ENCODE measurements at regions not wholly inside any gene's neighbourhood (a gene's known extent, or its start where the extent isn't known, plus 50 kb on each side); places are given as distances from the start of the nearest gene placed in this dataset.
"Not testable (repeated sequence)": the region's sequence is repeated elsewhere in the genome, so short reads cannot be mapped to it uniquely, and the experiment has no call there.

GRCh38 chr12:107144441-107144840, 51.1 kb upstream of the CRY1 start:
- DNase-seq (ENCODE audit: low read depth), result no peak

- no peak for DNase-seq (ENCODE audit: low read depth)
These were observed 51.6 kb upstream of the CRY1 start for GRCh38 chr12:107144990-107145389.

DNA sequence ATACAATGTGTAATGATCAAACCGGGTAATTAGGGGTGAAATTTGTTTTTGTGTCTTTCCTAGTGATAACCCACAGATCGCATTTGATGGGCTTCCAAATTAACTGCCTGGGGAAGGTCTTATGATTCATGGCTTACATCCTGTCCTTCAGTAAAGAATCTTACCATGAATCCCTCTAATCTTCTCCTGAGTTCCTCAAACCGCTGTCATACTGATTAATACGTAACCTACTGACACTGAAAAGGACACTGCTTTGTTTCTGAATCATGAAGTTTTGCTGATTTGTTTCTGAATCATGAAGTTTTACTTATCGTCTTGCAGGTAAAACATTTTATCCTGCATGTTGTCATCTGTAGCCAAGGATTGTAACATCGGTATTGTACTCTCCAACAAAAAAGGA, 52.0 kb upstream of the CRY1 start:
- no peak for DNase-seq (ENCODE audit: low read depth)

DNA sequence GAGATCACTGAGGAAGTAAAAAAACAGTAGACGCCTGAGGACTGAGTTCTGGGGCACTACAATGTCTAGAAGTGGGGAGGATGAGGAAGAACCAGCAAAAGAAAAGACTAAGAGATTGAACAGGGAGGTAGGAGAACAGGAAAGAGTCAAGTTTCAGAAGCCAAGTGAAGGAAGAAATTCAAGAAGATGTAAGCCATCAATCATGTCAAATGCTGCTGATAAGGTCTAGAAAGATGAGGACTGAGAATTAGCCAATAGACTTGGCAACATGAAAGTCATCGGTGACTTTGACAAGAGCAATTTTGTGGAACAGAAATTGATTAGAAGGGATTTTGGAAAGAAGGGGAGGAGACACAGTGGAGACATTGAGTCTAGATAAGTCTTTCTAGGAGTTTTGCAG, 54.8 kb upstream of the CRY1 start:
- no peak for DNase-seq (ENCODE audit: low read depth)

GRCh38 chr12:107152315-107152714, 59.0 kb upstream of the CRY1 start:
- DNase-seq (ENCODE audit: low read depth), result no peak

DNA sequence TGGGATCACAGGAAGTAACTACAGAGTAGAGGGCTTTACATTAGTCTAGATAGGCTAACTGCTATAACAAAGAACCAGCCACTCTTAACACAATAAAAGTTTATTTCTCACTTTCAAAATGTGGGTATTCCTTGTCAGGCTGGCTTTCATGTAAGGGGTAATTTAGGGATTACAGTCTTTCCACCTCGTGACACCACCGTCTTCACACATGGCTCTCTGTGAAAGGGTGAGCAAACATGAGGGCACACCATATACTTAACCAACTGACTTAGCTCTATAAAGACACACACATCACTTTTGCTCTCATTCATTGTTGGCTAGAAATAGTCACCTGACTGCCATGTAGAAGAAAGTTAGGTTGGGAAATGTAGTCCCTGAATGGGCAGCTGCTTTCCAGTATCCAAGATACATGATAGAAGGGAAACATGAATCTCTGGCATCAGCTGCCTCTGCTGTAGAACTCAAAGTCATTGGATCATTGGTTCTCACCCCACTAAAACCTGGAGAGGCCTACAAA, 66.1 kb upstream of the CRY1 start:
- no peak for DNase-seq (ENCODE audit: low read depth)

DNA sequence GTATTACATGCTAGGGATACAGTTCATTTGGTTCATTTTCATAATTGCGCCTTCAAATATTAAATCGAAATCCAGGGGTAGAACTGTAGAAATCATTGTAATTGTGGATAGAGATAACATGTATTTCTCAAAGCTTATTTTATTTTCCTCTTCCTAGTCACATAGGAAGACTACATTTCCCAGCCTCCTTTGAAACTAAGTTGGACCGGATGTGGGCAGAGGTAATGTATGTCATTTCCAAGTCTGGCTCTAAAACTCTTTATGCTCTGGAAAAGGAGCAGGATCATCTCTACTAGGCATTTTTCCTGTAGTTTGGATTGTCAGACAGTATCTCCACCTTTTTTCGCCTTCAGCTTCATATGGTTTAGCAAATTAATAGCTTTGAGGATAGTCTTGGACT, 70.1 kb upstream of the CRY1 start:
- DNase-seq (ENCODE audit: low read depth), result no peak

- no peak for DNase-seq (ENCODE audit: low read depth)
These were observed 71.0 kb upstream of the CRY1 start for GRCh38 chr12:107164392-107164791.

DNA sequence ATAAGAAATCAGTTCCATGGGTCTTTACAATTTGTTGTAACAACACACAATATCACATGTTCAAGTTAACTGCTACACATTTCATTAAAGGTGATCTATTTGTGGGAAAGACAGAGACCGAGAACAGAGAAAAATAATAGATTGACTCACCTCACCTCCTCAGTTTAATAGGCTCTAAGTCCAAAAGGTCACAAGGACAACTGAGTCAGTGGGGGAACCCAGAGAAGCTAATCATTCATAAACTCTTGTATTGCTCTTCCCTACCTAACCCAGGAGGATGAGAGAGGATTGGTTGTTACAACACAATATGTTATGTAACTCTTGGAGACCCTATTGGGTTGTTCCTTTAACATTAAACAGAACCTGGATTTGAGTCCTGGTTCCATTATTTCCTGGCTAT, 72.2 kb upstream of the CRY1 start:
- DNase-seq (ENCODE audit: low read depth), result no peak

DNA sequence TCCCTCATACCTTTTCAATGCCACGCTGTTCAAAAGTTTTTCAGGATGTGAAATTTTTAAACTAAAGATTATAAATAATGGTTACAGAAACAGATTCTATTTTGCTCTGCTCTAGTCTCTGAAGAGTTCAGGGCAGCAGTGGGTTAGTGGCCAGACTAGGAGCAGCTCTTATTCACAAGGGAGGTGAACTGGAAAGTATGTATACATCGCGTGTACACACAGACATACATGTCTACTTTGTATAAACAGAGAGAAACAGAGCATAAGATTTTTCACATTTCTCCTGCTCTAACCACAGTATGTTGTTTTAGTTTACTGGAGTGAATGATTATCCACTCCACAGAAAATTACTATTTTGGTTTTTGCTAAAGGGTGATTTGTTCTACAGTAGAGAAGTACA, 74.4 kb upstream of the CRY1 start:
- no peak for DNase-seq (ENCODE audit: low read depth)

GRCh38 chr12:107169200-107169599, 75.9 kb upstream of the CRY1 start:
- DNase-seq (ENCODE audit: low read depth), result no peak

DNA sequence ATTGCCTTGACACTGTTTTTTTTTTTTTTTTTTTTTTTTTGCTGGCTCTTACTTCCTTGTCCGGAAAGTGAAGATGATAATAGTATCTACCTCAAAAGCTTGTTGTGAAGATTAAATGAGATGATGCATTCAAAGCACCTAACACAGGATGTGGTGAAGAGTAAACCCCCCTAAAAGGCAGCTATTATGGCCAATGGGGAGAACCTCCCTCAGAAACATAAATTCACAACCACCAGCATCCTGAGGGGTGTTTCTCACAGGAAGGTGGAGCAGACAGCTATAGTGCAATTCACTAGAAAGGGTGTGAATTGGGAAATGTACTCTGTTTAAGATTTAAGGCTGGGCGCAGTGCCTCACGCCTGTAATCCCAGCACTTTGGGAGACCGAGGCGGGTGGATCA, 85.4 kb upstream of the CRY1 start:
- no peak for DNase-seq (ENCODE audit: low read depth)

DNA sequence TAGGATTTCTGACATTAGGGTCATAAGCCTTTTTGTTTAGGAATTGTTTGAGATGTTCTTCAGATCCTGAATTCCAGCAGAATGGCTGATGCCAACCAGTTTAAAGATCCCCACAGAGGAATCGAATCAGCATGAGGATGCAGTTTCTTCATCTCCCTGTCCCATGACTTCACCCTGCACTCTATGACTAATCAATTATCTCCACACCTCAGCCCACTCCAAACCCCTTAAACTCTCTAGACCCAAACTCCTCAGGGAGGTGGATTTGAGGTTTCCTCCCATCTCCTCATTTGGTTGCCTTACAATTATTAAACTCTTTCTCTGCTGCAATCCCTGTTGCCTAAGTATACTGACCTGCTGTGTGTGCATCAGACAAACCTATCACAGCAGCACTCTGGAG, 86.5 kb upstream of the CRY1 start:
- DNase-seq (ENCODE audit: low read depth), result no peak

GRCh38 chr12:107180272-107180671, 86.9 kb upstream of the CRY1 start:
- no peak for DNase-seq (ENCODE audit: low read depth)

GRCh38 chr12:107184359-107184930, 91.1 kb upstream of the CRY1 start:
- DNase-seq (ENCODE audit: low read depth), result no peak

DNA sequence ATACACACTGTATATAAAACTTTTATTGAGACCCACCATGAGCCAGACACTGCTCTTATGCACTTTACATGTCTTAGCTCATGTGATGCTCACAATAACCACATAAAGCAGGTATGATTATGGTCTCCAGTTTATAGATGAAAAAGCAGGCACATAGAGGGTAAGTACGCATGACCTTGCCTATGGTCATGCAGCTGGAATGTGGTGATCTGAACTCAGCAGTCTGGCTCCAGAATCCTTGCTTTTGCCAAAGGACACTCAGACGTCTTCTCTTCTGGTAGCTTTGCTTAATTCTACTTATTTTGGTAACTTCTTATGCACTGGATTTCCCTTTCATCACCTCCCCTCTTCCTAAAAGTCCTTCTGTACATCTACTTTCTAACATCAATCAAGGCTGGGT, 103.3 kb upstream of the CRY1 start:
- DNase-seq (ENCODE audit: low read depth), result peak; percentile 4

DNA sequence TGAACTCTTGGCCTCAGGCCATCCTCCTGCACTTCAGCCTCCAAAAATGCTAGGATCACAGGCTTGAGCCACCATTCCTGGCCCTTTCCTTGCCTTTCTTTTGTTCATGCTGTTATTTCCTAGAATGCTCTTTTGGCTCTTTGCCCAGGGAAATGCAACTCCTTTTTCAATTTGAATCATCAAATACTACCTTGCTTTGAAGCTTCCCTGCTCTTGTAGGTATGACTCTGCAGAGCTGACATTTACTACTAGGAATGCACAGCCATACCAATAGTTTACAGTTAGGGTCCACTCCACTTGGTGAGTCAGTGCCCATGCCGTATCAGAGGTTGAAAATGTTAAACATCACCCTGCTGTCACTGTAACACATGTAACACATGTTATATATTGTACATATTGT, 107.0 kb upstream of the CRY1 start:
- DNase-seq (ENCODE audit: low read depth), result no peak

DNA sequence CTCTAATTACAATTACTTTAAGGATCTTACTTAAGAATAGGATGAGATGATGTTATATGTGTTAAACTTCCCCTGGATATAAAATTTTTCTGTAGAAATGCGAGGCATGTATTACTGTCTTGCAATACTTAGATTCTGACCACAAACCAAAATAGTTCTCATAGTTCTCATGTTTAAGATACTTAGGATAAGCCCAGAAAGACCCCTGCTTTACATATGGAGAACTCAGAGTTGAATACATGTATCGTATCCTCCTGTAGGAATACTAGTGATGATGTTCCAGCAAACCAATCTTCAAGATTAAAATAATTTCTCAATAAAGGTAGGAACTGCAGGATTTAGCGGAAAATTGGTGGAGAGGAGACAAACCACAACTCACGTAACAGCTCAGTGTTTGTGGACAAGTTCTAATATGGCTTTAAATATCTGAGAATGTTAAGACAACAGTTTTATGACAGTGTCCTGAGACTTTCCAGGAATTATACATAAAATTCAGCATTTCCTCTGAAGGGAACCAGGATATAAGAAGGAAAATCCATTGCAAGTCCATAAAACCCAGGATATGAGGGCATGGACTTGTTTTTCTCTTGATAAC, 114.7 kb upstream of the CRY1 start:
- DNase-seq (ENCODE audit: low read depth), result no peak

GRCh38 chr12:107209700-107210099, 116.4 kb upstream of the CRY1 start:
- DNase-seq (ENCODE audit: low read depth), result not testable (repeated sequence)

GRCh38 chr12:107214373-107214773, 121.0 kb upstream of the CRY1 start:
- DNase-seq (ENCODE audit: low read depth), result peak; percentile 2

DNA sequence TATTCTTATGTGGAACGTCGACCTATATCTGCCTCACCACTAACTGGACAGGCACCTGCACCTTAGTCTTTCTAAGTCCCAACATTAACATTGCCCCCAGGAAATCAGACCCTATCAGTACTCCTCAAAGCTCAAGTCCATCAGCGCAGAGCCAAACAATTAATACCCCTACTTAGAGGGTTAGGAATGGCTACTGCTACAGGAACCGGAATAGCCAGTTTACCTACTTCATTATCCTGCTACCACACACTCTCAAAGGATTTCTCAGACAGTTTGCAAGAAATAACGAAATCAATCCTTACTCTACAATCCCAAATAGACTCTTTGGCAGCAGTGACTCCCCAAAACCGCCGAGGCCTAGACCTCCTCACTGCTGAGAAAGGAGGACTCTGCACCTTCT, 123.1 kb upstream of the CRY1 start:
- not testable (repeated sequence) for DNase-seq (ENCODE audit: low read depth)

- no peak for DNase-seq (ENCODE audit: low read depth)
These were observed 126.0 kb upstream of the CRY1 start for GRCh38 chr12:107219301-107219700.

DNA sequence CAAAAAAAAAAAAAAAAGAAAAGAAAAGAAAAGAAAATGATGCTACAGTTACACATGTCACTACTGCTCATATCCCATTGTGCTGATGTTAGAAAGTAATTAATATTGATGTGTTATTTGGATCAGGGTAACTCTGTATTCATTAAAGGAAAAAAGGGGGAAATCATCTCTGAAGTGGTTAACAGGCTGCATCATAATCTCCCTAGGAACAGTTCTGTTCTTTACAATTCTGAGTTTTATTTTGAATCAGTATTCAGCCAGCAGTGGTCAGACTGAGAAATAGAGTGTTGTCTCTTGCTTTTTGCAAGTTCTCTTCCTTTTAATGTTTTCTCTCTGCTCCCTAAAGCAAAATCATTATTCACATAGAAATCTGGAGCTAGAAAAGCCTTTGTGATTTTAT, 128.6 kb upstream of the CRY1 start:
- DNase-seq (ENCODE audit: low read depth), result no peak

GRCh38 chr12:107223821-107224220, 130.5 kb upstream of the CRY1 start:
- DNase-seq (ENCODE audit: low read depth), result no peak
